ENCODE measurements at regions not wholly inside any gene's neighbourhood (a gene's known extent, or its start where the extent isn't known, plus 50 kb on each side); places are given as distances from the start of the nearest gene placed in this dataset.
"Not testable (repeated sequence)": the region's sequence is repeated elsewhere in the genome, so short reads cannot be mapped to it uniquely, and the experiment has no call there.

DNA sequence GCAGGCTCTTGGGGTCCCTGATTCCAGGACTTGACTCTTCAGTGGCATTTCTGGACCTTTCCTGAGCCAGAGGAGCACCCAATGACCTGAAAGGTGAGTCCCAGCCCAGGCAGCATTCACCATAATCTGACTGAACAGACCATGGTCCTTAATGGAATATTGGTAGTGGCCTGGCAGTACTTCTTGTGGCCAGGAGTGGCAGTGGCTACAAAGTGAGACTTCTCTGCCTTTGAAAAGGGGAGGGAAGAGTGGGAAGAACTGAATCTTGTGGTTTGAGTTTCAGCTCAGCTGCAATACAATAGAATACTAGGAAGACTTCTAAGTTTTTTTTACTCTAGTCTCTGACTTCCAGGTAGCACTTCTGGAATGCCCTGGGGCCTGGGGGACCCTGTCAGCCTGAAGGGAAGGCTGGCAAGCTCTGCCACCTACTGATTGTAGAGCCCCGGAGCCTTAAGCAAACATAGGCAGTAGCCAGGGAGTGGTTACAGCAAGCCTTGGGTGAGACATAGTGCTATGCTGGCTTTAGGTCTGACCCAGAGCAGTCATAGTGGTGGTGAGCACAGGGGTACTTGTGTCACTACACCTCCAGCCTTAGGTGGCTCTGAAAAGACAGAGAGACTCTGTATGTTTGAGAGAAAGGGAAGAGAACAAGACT is 674.2 kb upstream of the MANEA start:
- no peak for DNase-seq

GRCh38 chr6:94899191-94899590 is 678.1 kb upstream of the MANEA start:
- no peak for DNase-seq

DNA sequence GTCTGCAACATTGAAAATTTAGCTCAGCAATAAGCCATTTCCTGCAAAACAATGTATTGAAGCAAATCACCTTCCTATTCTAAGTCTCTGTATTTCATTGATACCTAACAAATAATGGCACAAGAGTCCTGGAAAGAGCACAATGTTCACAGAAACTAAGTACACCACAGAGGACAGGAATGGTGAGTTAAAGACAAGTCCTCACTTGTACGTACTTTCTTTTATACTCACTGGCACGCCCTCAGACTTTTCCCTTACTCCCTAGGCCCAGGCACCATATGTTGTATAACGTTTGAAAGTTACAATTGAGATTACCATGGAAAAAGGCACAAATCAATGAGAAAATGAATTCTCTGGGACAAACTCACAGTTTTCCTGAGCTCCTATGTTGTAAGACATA is 683.0 kb upstream of the MANEA start:
- DNase-seq, result no peak

GRCh38 chr6:94893327-94893726 is 684.0 kb upstream of the MANEA start:
- DNase-seq, result no peak

DNA sequence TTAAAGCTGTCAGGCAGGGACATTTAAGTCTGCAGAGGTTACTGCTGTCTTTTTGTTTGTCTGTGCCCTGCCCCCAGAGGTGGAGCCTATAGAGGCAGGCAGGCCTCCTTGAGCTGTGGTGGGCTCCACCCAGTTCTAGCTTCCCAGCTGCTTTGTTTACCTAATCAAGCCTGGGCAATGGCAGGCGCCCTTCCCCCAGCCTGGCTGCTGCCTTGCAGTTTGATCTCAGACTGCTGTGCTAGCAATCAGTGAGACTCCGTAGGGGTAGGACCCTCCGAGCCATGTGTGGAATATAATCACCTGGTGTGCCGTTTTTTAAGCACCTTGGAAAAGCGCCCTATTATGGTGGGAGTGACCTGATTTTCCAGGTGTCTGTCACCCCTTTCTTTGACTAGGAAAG is 703.5 kb upstream of the MANEA start:
- not testable (repeated sequence) for DNase-seq

- no peak for DNase-seq
Observed at GRCh38 chr6:94862112-94862511, 715.2 kb upstream of the MANEA start.

DNA sequence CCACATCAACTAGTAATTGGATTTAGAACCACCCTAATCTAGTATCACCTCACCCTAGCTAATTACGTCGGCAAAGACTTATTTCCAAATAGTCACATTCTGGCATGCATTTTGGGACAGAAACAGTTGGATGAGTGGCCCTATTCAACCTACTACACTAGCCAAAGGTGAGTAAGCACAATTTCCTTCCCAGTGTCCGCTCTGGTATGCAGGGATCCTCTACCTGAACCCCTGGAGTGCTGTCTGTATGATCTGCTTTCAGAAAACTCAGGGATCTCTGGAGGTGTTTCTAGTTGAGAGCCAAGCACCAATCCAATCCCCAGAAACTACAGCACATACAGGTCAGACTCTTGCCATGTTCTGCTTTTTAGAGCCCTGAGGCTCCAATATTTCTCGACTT is 717.4 kb upstream of the MANEA start:
- DNase-seq, result no peak

GRCh38 chr6:94856999-94857398 is 720.3 kb upstream of the MANEA start:
- DNase-seq, result not testable (repeated sequence)

DNA sequence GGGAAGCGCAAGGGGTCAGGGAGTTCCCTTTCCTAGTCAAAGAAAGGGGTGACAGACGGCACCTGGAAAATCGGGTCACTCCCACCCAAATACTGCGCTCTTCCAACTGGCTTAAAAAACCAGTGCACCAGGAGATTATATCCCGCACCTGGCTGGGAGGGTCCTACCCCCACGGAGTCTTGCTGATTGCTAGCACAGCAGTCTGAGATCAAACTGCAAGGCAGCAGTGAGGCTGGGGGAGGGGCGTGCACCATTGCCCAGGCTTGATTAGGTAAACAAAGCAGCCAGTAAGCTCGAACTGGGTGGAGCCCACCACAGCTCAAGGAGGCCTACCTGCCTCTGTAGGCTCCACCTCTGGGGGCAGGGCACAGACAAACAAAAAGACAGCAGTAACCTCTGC is 726.0 kb upstream of the MANEA start:
- not testable (repeated sequence) for DNase-seq

- no peak for DNase-seq
Observed at GRCh38 chr6:94845742-94846141, 731.6 kb upstream of the MANEA start.

GRCh38 chr6:94835264-94835663 is 742.1 kb upstream of the MANEA start:
- DNase-seq, result no peak

DNA sequence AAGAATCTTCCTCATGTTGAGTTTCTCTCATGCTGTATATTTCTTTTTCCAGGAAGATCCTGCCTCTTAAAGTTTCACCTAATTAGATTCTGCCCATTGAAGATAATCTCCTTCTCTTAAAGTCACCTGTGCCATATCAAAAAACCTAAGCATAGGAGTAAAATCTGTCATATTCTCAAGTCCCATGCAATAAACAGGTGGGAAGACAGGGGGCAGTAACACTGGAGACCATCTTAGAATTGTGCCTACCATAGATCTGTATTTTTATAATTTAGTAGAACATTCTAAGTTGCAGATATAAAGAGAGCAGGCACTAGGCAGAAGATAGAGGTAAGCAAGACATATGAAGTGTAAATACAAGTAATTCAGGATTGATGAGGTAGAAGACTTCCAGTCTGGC is 763.5 kb upstream of the MANEA start:
- DNase-seq, result no peak

- DNase-seq, result no peak
Observed at GRCh38 chr6:94801344-94801743, 776.0 kb upstream of the MANEA start.

DNA sequence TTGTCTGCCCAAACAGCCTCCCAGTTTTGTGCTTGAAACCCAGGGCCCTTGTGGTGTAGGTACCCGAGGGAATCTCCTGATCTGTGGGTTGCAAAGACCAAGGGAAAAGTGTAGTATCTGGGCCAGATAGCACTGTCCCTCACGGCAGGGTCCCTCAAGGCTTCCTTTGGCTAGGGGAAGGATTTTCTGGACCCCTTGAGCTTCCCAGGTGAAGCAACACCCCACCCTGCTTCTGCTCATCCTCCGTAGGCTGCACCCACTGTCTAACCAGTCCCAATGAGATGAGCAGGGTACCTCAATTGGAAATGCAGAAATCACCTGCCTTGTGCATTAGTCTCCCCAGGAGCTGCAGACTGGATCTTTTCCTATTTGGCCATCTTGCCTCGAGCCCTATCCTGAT is 791.8 kb upstream of the MANEA start:
- no peak for DNase-seq

GRCh38 chr6:94785081-94785480 is 792.3 kb upstream of the MANEA start:
- DNase-seq, result not testable (repeated sequence)

DNA sequence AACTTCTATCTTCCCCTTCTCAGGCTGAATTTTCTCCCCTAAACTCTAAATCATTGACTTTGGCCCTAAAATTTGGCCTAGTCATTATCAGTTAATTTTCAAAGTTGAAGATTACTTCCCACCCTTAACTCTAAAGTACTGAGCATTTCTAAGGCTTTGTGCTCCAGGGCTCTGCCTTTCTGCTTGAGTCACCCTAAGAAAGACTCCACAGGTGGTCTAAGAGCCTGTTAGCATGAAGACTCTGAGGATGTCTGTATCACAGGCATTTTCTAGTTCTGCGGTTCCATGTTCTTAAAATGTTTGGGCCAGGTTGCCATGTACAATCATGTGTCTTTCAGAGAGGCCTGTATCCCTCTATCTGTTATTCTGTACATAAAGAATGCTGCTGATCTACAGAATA is 808.1 kb upstream of the MANEA start:
- no peak for DNase-seq

GRCh38 chr6:94751641-94752329 is 825.5 kb upstream of the MANEA start:
- peak; percentile 73 for DNase-seq

- DNase-seq, result no peak
Observed at GRCh38 chr6:94736236-94736635, 841.1 kb upstream of the MANEA start.

DNA sequence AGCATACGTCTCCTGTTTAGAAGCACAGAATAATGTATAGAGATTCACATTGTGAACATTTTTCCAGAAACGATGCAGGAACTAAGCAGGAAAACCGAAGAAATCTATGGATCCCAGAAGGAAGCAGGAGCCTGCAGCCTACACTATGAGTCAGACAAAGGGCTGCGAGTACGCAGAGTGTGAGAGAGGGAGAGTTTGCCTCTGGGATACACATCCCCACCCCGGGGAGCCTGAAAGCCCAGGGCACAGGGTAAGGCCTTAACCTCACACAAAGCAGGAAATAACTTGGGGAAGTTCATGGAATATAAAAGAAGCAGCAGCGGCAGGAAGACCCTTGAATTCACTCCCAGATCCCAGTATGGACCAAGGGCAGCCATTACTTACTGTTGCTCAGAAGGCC is 842.1 kb upstream of the MANEA start:
- DNase-seq, result no peak

DNA sequence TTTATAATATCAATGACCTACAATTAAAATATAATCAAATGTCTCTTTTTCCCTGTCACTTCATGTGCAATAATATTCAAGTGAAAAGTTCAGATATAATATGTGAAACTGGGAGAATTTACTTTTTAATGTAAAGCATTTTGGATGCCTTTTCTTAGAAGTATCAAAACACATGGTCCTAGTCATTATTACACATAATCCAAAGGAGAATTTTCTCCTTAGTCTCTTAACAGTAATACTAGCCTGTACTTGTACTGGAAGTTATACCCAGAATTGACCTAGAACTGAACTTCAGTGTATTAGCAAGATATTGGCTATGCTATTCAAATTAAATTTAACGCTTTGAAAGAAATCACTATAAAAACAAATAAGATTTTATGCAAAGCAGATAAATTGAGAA is 842.6 kb upstream of the MANEA start:
- no peak for DNase-seq

- DNase-seq, result no peak
Observed at GRCh38 chr6:94733066-94733465, 844.3 kb upstream of the MANEA start.

GRCh38 chr6:94727710-94728109 is 849.6 kb upstream of the MANEA start:
- no peak for DNase-seq

- DNase-seq, result no peak
Observed at GRCh38 chr6:94721459-94721858, 855.9 kb upstream of the MANEA start.

DNA sequence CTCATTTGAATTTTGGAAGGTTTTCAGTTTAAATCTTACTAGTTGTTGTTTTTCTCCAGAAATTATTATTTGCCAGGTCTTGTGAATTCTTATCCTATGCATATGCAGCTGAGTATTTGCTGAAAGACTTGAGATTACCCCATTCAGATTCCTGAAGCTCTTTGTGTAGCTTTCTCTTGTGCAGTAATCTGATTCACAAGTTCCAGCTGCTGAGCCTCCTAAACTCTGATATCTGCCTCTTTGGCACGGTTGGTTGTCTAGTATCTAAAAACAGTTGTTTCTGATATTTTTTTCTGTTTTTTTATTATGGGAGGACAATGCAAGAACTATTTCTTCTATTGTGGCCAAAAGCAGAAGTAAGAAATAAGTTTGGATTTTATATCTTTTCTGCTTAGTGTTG is 863.9 kb upstream of the MANEA start:
- DNase-seq, result no peak

- DNase-seq, result no peak
Observed at GRCh38 chr6:94698773-94699172, 878.6 kb upstream of the MANEA start.
